ENCODE measurements at regions not wholly inside any gene's neighbourhood (a gene's known extent, or its start where the extent isn't known, plus 50 kb on each side); places are given as distances from the start of the nearest gene placed in this dataset.

DNA sequence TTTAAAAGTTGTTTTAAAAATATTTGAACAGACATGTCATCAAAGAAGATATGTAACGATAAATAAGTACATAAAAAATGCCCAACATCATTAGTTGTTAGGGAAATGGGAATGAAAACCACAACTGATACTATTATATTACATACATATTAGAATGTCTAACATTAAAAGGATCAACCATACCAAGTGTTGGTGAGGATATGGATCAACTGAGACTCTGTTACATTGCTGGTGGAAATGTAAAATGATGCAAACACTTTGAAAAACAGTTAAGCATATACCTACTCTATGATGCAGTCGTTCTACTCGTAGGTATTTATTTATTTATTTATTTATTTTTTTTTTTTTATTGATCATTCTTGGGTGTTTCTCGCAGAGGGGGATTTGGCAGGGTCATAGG is 149.7 kb downstream of the BRMS1L start:
- TF ChIP-seq POLR2A (IDR thresholded peaks at IDR 0.05) = no peak
- no peak for TF ChIP-seq CTCF (IDR thresholded peaks at IDR 0.05)

All from breast epithelium (tissue), 3 donors.